ENCODE measurements at regions not wholly inside any gene's neighbourhood (a gene's known extent, or its start where the extent isn't known, plus 50 kb on each side); places are given as distances from the start of the nearest gene placed in this dataset.

- no peaks in the 10 kb centered on the region for H3K36me3 ChIP-seq
- H3K9me3 ChIP-seq, result no peaks in the 10 kb centered on the region
- TF ChIP-seq POLR2A (IDR thresholded peaks at IDR 0.05) (no peak), CTCF (IDR thresholded peaks at IDR 0.05) (no peak), POLR2AphosphoS5 (IDR thresholded peaks at IDR 0.05) (no peak), EP300 (IDR thresholded peaks at IDR 0.05; ENCODE audit: low read depth) (no peak)
- WGBS, 2 donors (ENCODE audit: low coverage in 1 of 2), result 71 to 80% methylated on average over 4 of the region's 4 CpGs
- H3K27me3 ChIP-seq, result no peaks in the 10 kb centered on the region
- no peak overlapping the region for H3K4me3 ChIP-seq
- in situ Hi-C loops (cut with MboI; ENCODE audit: low pct_ligation_motif_present in 1 of 4, low pct_unique_long_range_greater_than_20kb in 1 of 4, low sequenced_read_pairs in 3 of 4) (no loop called here), intact Hi-C loops (cut with DNase I; ENCODE audit: low total_unique reads) (no loop called here)
- H3K27ac ChIP-seq, result no peak overlapping the region
- no peak for DNase-seq
- H3K4me1 ChIP-seq, result no peaks in the 10 kb centered on the region
Observed at GRCh38 chr1:102715150-102715549, 393.2 kb downstream of the COL11A1 start.

- no peaks in the 10 kb centered on the region for H3K9me3 ChIP-seq
- DNase-seq, result no peak
- H3K36me3 ChIP-seq, result no peaks in the 10 kb centered on the region
- TF ChIP-seq CTCF (IDR thresholded peaks at IDR 0.05) (no peak), POLR2A (IDR thresholded peaks at IDR 0.05) (no peak), POLR2AphosphoS5 (IDR thresholded peaks at IDR 0.05) (no peak), EP300 (IDR thresholded peaks at IDR 0.05; ENCODE audit: low read depth) (no peak)
- in situ Hi-C loops (cut with MboI; ENCODE audit: low pct_ligation_motif_present in 1 of 4, low pct_unique_long_range_greater_than_20kb in 1 of 4, low sequenced_read_pairs in 3 of 4) (no loop called here), intact Hi-C loops (cut with DNase I; ENCODE audit: low total_unique reads) (no loop called here)
- no peak overlapping the region for H3K27ac ChIP-seq
- H3K27me3 ChIP-seq, result no peaks in the 10 kb centered on the region
- H3K4me1 ChIP-seq, result no peaks in the 10 kb centered on the region
- 75 to 82% methylated on average over 1 of the region's 1 CpG for WGBS, 2 donors (ENCODE audit: low coverage in 1 of 2)
- H3K4me3 ChIP-seq, result no peak overlapping the region
Observed at GRCh38 chr1:102699524-102699923, 408.8 kb downstream of the COL11A1 start.

- TF ChIP-seq POLR2A (IDR thresholded peaks at IDR 0.05) (no peak), EP300 (IDR thresholded peaks at IDR 0.05; ENCODE audit: low read depth) (no peak), CTCF (IDR thresholded peaks at IDR 0.05) (no peak), POLR2AphosphoS5 (IDR thresholded peaks at IDR 0.05) (no peak)
- DNase-seq, result no peak
Observed at GRCh38 chr1:102693345-102693744, 415.0 kb downstream of the COL11A1 start.

GRCh38 chr1:102691592-102692090, 416.7 kb downstream of the COL11A1 start:
- H3K27ac ChIP-seq, result no peak overlapping the region
- no peak for DNase-seq
- H3K27me3 ChIP-seq, result no peaks in the 10 kb centered on the region
- in situ Hi-C loops (cut with MboI; ENCODE audit: low pct_ligation_motif_present in 1 of 4, low pct_unique_long_range_greater_than_20kb in 1 of 4, low sequenced_read_pairs in 3 of 4), result no loop called here
- no peaks in the 10 kb centered on the region for H3K9me3 ChIP-seq
- no peak overlapping the region for H3K4me3 ChIP-seq
- H3K4me1 ChIP-seq, result no peaks in the 10 kb centered on the region
- TF ChIP-seq EP300 (IDR thresholded peaks at IDR 0.05; ENCODE audit: low read depth) (no peak), POLR2A (IDR thresholded peaks at IDR 0.05) (no peak), POLR2AphosphoS5 (IDR thresholded peaks at IDR 0.05) (no peak), CTCF (IDR thresholded peaks at IDR 0.05) (no peak)
- intact Hi-C loops (cut with DNase I; ENCODE audit: low total_unique reads), result no loop called here
- WGBS, 2 donors (ENCODE audit: low coverage in 1 of 2), result 18 to 30% methylated on average over 1 of the region's 1 CpG
- H3K36me3 ChIP-seq, result no peaks in the 10 kb centered on the region

More at GRCh38 chr1:102693345-102693744, 415.0 kb downstream of the COL11A1 start:
- WGBS, 2 donors (ENCODE audit: low coverage in 1 of 2), result 57 to 65% methylated on average over 1 of the region's 1 CpG
- no peak overlapping the region for H3K4me3 ChIP-seq
- intact Hi-C loops (cut with DNase I; ENCODE audit: low total_unique reads), result no loop called here
- H3K27ac ChIP-seq, result no peak overlapping the region
- H3K36me3 ChIP-seq, result no peaks in the 10 kb centered on the region
- no peaks in the 10 kb centered on the region for H3K9me3 ChIP-seq
- no peaks in the 10 kb centered on the region for H3K4me1 ChIP-seq
- in situ Hi-C loops (cut with MboI; ENCODE audit: low pct_ligation_motif_present in 1 of 4, low pct_unique_long_range_greater_than_20kb in 1 of 4, low sequenced_read_pairs in 3 of 4), result no loop called here
- no peaks in the 10 kb centered on the region for H3K27me3 ChIP-seq
